Keratinocyte (primary cell): ENCODE measurements at regions not wholly inside any gene's neighbourhood (a gene's known extent, or its start where the extent isn't known, plus 50 kb on each side); places are given as distances from the start of the nearest gene placed in this dataset.
"Not testable (repeated sequence)": the region's sequence is repeated elsewhere in the genome, so short reads cannot be mapped to it uniquely, and the experiment has no call there.

Experiments used
- DNase-seq: peaks from one replicate; pipeline ENCODE4 v3.0.0-alpha.2; 2011; ENCODE audit warnings: low read depth, missing footprints, low spot score
- FAIRE-seq: peaks from 2 replicates; lab custom pipeline; 2011; peaks lifted over from hg19 to GRCh38; lab: Jason Lieb, UNC
- H2AFZ ChIP-seq: 2 replicates; pipeline ENCODE4 v1.6.0; 2012; ENCODE audit warnings: low read length, control low read depth, inconsistent platforms; ENCODE audit not compliant: control insufficient read depth
- H3K27ac ChIP-seq: 2 replicates; pipeline ENCODE4 v1.5.1; 2011; ENCODE audit warnings: low read length; ENCODE audit not compliant: control insufficient read depth, insufficient read depth
- H3K27me3 ChIP-seq: 3 replicates; pipeline ENCODE4 v1.6.0; 2011; ENCODE audit warnings: low read length; ENCODE audit not compliant: control insufficient read depth, insufficient read depth; ENCODE audit errors: extremely low read depth
- H3K36me3 ChIP-seq, 2 experiments: 2 replicates in 1 of 2; 3 replicates in 1 of 2; pipeline ENCODE4 v1.5.1; 2011; ENCODE audit warnings: low read length in 2 of 2, mild to moderate bottlenecking in 1 of 2; ENCODE audit not compliant: control insufficient read depth in 2 of 2, insufficient read depth in 2 of 2; ENCODE audit errors: extremely low read depth in 1 of 2
- H3K4me1 ChIP-seq: 3 replicates; pipeline ENCODE4 v1.5.1; 2011; ENCODE audit warnings: low read length; ENCODE audit not compliant: control insufficient read depth, insufficient read depth; ENCODE audit errors: extremely low read depth
- H3K4me2 ChIP-seq: 3 replicates; pipeline ENCODE4 v1.6.0; 2011; ENCODE audit warnings: low read depth, low read length; ENCODE audit not compliant: control insufficient read depth, insufficient read depth; ENCODE audit errors: extremely low read depth
- H3K4me3 ChIP-seq, 3 experiments: fragments of 200-600 bp in 1 of 3; sonication (generic) in 1 of 3; 2 replicates in 2 of 3; 3 replicates in 1 of 3; pipeline ENCODE4 v1.5.1; 2011 to 2016; ENCODE audit warnings: low read length in 3 of 3, mild to moderate bottlenecking in 3 of 3, control low read depth in 2 of 3, inconsistent platforms in 1 of 3, low read depth in 1 of 3, mixed read lengths in 1 of 3, mixed run types in 1 of 3, moderate library complexity in 1 of 3; ENCODE audit not compliant: control insufficient read depth in 2 of 3, insufficient read depth in 2 of 3; ENCODE audit errors: extremely low read depth in 1 of 3
- H3K79me2 ChIP-seq: 2 replicates; pipeline ENCODE4 v1.6.0; 2012; ENCODE audit warnings: low read length; ENCODE audit not compliant: control insufficient read depth, insufficient read depth
- H3K9ac ChIP-seq: 3 replicates; pipeline ENCODE4 v1.6.0; 2011; ENCODE audit warnings: low read length; ENCODE audit not compliant: control insufficient read depth, insufficient read depth; ENCODE audit errors: extremely low read depth
- H3K9me1 ChIP-seq: 3 replicates; pipeline ENCODE4 v1.6.0; 2011; ENCODE audit warnings: low read length; ENCODE audit not compliant: control insufficient read depth, insufficient read depth; ENCODE audit errors: extremely low read depth
- H3K9me3 ChIP-seq: 2 replicates; pipeline ENCODE4 v1.5.1; 2012; ENCODE audit warnings: low read depth, low read length; ENCODE audit not compliant: control insufficient read depth
- H4K20me1 ChIP-seq: 3 replicates; pipeline ENCODE4 v1.6.0; 2011; ENCODE audit warnings: low read length; ENCODE audit not compliant: control insufficient read depth, insufficient read depth; ENCODE audit errors: extremely low read depth
- EZH2 ChIP-seq: IDR thresholded peaks from one replicate; pipeline ENCODE4 v1.6.1; 2012; ENCODE audit warnings: inconsistent platforms, mild to moderate bottlenecking, low read length, moderate library complexity
- dilution Hi-C: fragments of 300-500 bp; cut with MboI; formaldehyde crosslinking; loops from one replicate; pipeline ENCODE4 v1.7.0; 2020; ENCODE audit warnings: low sequenced_read_pairs; ENCODE audit not compliant: extremely low pct_ligation_motif_present
- TF ChIP-seq, protein P1 (sequence below), 3 experiments: IDR thresholded peaks in 1 of 3; conservative IDR thresholded peaks in 1 of 3; optimal IDR thresholded peaks in 1 of 3; 2 replicates in 2 of 3; 3 replicates in 1 of 3; pipeline versions ENCODE3 to v1.5.1; 2011; ENCODE audit warnings: low read length in 3 of 3, mild to moderate bottlenecking in 3 of 3, moderate library complexity in 2 of 3, control low read depth in 1 of 3, inconsistent platforms in 1 of 3; ENCODE audit not compliant: insufficient read depth in 2 of 3; ENCODE audit errors: extremely low read depth in 1 of 3

DNA sequence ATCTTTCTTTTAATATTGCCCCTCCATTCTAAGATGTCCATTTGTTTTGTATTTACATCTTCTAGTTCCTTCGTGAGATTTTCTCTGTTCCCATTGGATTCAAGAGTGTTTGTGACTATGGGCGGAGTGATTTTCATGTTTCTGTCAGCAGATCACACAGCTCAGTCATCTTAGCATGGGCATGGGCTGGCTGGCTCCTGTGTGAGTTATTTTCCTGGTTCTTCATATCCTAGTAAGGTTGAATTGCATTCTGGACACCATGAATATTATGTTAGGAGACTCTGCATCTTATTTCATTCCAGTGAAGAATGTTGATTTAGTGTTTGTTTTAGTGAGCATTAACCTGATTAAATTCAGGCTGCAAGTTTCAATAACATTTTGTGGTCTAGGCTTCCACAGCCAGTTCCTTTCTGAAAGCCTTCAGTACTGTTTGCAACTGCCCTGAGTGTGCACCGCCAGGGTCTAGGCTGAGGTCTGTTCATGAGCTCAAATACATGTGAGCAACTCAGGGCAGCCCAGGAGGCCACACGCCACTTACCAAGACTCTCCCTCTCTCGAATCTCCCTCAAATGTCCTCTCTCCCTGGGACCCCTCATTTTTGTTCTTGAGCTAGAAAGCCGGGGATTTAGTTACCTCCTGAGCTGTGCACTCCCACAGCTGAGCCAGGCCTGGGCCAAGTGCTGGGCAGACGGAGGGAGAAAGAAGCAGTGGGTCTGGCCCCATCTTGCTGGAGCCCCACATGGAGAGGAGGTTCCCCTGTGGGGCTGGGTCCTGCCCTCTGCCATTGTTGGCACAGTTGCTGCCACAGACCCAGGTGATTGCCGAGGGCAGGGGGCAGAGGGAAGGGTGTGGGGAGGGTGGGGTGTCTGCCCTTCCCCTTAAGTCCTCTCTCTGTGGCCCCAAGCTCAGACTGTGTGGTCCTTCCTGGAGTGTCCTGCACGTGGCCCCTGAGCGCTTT, 145.9 kb downstream of the RTP5 start:
- H3K9ac ChIP-seq: no peak overlapping the region
- H3K4me2 ChIP-seq: no peak overlapping the region
- no peak overlapping the region for H3K27ac ChIP-seq
- no peaks in the 10 kb centered on the region for H3K9me3 ChIP-seq
- dilution Hi-C loops: no loop called here
- no peak for TF ChIP-seq EZH2
- TF ChIP-seq, protein P1, sequence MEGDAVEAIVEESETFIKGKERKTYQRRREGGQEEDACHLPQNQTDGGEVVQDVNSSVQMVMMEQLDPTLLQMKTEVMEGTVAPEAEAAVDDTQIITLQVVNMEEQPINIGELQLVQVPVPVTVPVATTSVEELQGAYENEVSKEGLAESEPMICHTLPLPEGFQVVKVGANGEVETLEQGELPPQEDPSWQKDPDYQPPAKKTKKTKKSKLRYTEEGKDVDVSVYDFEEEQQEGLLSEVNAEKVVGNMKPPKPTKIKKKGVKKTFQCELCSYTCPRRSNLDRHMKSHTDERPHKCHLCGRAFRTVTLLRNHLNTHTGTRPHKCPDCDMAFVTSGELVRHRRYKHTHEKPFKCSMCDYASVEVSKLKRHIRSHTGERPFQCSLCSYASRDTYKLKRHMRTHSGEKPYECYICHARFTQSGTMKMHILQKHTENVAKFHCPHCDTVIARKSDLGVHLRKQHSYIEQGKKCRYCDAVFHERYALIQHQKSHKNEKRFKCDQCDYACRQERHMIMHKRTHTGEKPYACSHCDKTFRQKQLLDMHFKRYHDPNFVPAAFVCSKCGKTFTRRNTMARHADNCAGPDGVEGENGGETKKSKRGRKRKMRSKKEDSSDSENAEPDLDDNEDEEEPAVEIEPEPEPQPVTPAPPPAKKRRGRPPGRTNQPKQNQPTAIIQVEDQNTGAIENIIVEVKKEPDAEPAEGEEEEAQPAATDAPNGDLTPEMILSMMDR (optimal IDR thresholded peaks at IDR 0.05 in 1 of 3, IDR thresholded peaks at IDR 0.05 in 1 of 3, conservative IDR thresholded peaks at IDR 0.05 in 1 of 3; ENCODE audit: extremely low read depth in 1 of 3, insufficient read depth in 2 of 3, low read length in 3 of 3): no peak
- DNase-seq (no peak), FAIRE-seq (no peak)
- peaks cover 15% of the 10 kb centered on the region for H3K27me3 ChIP-seq
- no peaks in the 10 kb centered on the region for H3K4me1 ChIP-seq
- H3K9me1 ChIP-seq: no peaks in the 10 kb centered on the region
- H3K36me3 ChIP-seq: no peaks in the 10 kb centered on the region
- H2AFZ ChIP-seq: no peak overlapping the region
- no peaks in the 10 kb centered on the region for H3K79me2 ChIP-seq
- no peak overlapping the region for H3K4me3 ChIP-seq
- H4K20me1 ChIP-seq: no peaks in the 10 kb centered on the region

DNA sequence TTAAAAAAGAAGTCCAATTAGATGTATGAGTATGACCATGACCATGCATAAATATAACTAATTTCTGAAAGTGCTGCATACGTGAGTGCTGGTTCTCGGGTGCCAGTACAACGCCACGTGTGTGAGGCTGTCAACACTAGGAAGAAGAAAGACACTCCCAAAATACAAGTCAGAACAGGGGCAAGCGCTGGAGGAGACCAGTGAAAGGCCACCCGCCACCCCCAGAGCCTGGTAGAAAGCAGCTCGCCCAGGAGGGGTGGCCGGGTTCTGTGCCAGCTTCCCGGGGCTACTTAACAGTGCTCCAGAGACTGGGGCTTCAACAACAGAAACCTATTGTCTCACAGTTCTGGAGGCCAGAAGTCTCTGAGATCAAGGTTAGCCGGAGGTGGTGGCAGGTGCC, 147.6 kb downstream of the RTP5 start:
- H2AFZ ChIP-seq: no peak overlapping the region
- TF ChIP-seq, protein P1 (optimal IDR thresholded peaks at IDR 0.05 in 1 of 3, IDR thresholded peaks at IDR 0.05 in 1 of 3, conservative IDR thresholded peaks at IDR 0.05 in 1 of 3; ENCODE audit: extremely low read depth in 1 of 3, insufficient read depth in 2 of 3, low read length in 3 of 3): no peak
- TF ChIP-seq EZH2: no peak
- H3K36me3 ChIP-seq: no peaks in the 10 kb centered on the region
- no peaks in the 10 kb centered on the region for H3K9me1 ChIP-seq
- no peak overlapping the region for H3K27ac ChIP-seq
- DNase-seq (no peak), FAIRE-seq (no peak)
- H3K4me1 ChIP-seq: no peaks in the 10 kb centered on the region
- H4K20me1 ChIP-seq: no peaks in the 10 kb centered on the region
- H3K79me2 ChIP-seq: no peaks in the 10 kb centered on the region
- no peak overlapping the region for H3K4me3 ChIP-seq
- peaks cover 20% of the 10 kb centered on the region for H3K27me3 ChIP-seq
- no peaks in the 10 kb centered on the region for H3K9me3 ChIP-seq
- dilution Hi-C loops: no loop called here
- H3K4me2 ChIP-seq: no peak overlapping the region
- no peak overlapping the region for H3K9ac ChIP-seq

DNA sequence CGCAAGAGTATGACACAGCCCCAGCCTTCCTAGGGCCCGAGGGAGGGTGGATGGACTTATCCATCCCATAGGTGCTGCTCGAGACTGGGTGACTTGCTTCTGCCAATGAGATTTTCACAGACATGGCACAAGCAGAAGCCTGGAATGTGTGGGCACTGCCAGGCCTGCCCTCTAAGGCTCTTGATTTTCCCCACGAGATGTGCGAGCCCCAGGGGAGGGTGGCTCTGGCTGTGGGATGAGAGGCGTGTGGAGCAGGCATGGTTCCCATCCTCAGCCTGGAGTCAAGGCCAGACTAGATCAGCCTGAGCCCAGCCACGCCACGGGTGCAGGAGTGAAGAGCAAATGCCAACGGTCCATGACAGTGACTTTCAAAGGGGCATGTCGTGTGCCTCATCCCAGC, 148.9 kb downstream of the RTP5 start:
- H2AFZ ChIP-seq, H3K4me1 ChIP-seq, H3K27ac ChIP-seq, dilution Hi-C loops, H3K79me2 ChIP-seq, DNase-seq, H3K36me3 ChIP-seq, H3K4me2 ChIP-seq, H3K4me3 ChIP-seq, FAIRE-seq, H3K9ac ChIP-seq, H4K20me1 ChIP-seq, H3K9me3 ChIP-seq, H3K9me1 ChIP-seq: not testable (repeated sequence)
- peaks cover 20% of the 10 kb centered on the region for H3K27me3 ChIP-seq
